ENCODE measurements at regions not wholly inside any gene's neighbourhood (a gene's known extent, or its start where the extent isn't known, plus 50 kb on each side); places are given as distances from the start of the nearest gene placed in this dataset.

DNA sequence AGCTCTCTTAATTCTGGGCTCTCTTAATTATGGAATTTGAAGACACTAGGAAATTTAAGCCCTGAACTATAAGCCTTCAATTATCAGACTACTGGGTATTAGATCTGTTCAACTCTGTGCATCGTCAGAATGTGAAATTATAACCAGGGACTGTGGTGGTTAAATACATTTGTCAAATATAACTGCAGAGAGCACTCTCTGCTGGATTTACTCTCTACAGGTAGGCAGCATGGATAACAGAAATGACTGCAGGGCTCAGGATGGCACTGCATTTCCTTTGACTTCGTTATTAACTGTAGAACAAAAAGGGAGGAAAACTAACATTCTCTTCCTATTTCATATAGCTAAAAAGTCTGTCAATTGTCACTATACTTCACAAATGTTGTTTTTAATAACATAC is 310.1 kb upstream of the RASGEF1B start:
- TF ChIP-seq CTCF (optimal IDR thresholded peaks at IDR 0.05 in 1 of 3, IDR thresholded peaks at IDR 0.05 in 1 of 3, conservative IDR thresholded peaks at IDR 0.05 in 1 of 3; ENCODE audit: extremely low read depth in 1 of 3, insufficient read depth in 2 of 3, low read length in 3 of 3) (no peak), EZH2 (IDR thresholded peaks at IDR 0.05; ENCODE audit: low read length) (no peak)

Measured in keratinocyte (primary cell).